GM19467 (cell line): ENCODE measurements at regions not wholly inside any gene's neighbourhood (a gene's known extent, or its start where the extent isn't known, plus 50 kb on each side); places are given as distances from the start of the nearest gene placed in this dataset.

Experiments
- ATAC-seq: cut with Tn5 transposase; IDR thresholded peaks from one replicate; pipeline ENCODE4 v1.9.1; 2021; ENCODE audit warnings: mild to moderate bottlenecking, moderate library complexity; ENCODE audit not compliant: unreplicated experiment

- ATAC-seq: no peak
Measured at GRCh38 chr17:5817475-5818395, 233.4 kb upstream of the NLRP1 start.

- no peak for ATAC-seq
Measured at GRCh38 chr17:5819396-5819795, 235.1 kb upstream of the NLRP1 start.

- ATAC-seq: no peak
Measured at GRCh38 chr17:5819921-5820685, 235.8 kb upstream of the NLRP1 start.

- ATAC-seq: no peak
Measured at GRCh38 chr17:5820721-5821456, 236.6 kb upstream of the NLRP1 start.

- ATAC-seq: no peak
Measured at GRCh38 chr17:5821803-5822202, 237.5 kb upstream of the NLRP1 start.

- ATAC-seq: no peak
Measured at GRCh38 chr17:5822281-5823060, 238.2 kb upstream of the NLRP1 start.

- ATAC-seq: no peak
Measured at GRCh38 chr17:5823219-5823618, 238.9 kb upstream of the NLRP1 start.

GRCh38 chr17:5825717-5826330 is 241.5 kb upstream of the NLRP1 start:
- ATAC-seq: no peak

GRCh38 chr17:5826384-5826783 is 242.1 kb upstream of the NLRP1 start:
- ATAC-seq: no peak

GRCh38 chr17:5830921-5831320 is 239.3 kb upstream of the WSCD1 start:
- no peak for ATAC-seq

GRCh38 chr17:5832886-5833285 is 237.3 kb upstream of the WSCD1 start:
- no peak for ATAC-seq

- no peak for ATAC-seq
Measured at GRCh38 chr17:5837055-5837491, 233.1 kb upstream of the WSCD1 start.

- ATAC-seq: no peak
Measured at GRCh38 chr17:5838661-5839300, 231.4 kb upstream of the WSCD1 start.

GRCh38 chr17:5840811-5841446 is 229.2 kb upstream of the WSCD1 start:
- no peak for ATAC-seq

- no peak for ATAC-seq
Measured at GRCh38 chr17:5841862-5842261, 228.3 kb upstream of the WSCD1 start.

GRCh38 chr17:5843366-5844026 is 226.7 kb upstream of the WSCD1 start:
- ATAC-seq: no peak

GRCh38 chr17:5846001-5846400 is 224.2 kb upstream of the WSCD1 start:
- no peak for ATAC-seq

- no peak for ATAC-seq
Measured at GRCh38 chr17:5854871-5855554, 215.2 kb upstream of the WSCD1 start.
